ENCODE measurements at regions not wholly inside any gene's neighbourhood (a gene's known extent, or its start where the extent isn't known, plus 50 kb on each side); places are given as distances from the start of the nearest gene placed in this dataset.

DNA sequence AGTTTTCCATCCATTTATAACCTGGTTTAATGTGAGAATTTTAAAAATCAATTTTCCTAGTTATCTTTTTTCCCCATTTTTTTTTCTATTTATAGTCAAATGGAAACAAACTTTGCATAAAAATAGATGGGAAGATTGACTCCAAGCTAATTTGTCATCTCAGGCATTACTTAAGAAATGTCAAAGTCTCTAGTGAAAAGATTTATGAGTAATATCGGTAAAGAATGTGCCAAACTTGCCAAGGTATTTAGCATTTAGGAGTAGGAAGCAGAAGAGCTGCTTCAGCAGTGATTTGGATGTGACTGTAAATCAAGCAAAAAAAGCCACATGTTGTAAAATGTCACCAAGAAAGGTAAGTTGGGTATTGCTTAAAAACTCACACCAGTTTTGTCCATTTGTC is 108.6 kb downstream of the LACC1 start:
- no peak for DNase-seq (ENCODE audit: extremely low read depth, insufficient read length)

DNA sequence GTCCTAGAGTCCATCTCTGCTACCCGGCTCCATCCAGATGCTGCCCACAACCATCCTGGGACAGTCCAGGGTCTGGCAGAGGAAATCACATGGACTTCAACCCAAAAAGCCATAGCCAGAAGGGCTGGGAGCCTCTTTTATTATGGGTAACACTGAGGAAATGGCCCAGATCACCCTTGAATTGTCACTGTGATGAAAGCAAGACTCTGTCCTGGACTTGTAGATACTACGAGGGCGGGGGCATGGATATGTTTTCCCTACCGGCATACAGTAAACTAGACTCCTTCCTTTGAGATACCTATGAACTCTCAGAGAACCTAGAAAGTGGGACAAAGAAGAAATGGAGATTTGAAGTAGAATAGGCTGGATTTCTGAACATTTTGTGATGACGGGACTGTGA is 110.3 kb downstream of the LACC1 start:
- H3K27me3 ChIP-seq (replicated peaks; ENCODE audit: control insufficient read depth, insufficient read depth, low read length): no peaks in the 10 kb centered on the region; the same call in 1 of the 2 replicates
- TF ChIP-seq, protein P1, sequence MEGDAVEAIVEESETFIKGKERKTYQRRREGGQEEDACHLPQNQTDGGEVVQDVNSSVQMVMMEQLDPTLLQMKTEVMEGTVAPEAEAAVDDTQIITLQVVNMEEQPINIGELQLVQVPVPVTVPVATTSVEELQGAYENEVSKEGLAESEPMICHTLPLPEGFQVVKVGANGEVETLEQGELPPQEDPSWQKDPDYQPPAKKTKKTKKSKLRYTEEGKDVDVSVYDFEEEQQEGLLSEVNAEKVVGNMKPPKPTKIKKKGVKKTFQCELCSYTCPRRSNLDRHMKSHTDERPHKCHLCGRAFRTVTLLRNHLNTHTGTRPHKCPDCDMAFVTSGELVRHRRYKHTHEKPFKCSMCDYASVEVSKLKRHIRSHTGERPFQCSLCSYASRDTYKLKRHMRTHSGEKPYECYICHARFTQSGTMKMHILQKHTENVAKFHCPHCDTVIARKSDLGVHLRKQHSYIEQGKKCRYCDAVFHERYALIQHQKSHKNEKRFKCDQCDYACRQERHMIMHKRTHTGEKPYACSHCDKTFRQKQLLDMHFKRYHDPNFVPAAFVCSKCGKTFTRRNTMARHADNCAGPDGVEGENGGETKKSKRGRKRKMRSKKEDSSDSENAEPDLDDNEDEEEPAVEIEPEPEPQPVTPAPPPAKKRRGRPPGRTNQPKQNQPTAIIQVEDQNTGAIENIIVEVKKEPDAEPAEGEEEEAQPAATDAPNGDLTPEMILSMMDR (IDR thresholded peaks at IDR 0.05; ENCODE audit: insufficient read depth, low read length, poor library complexity, severe bottlenecking): no peak
- DNase-seq (ENCODE audit: extremely low read depth, insufficient read length): no peak
- no peaks in the 10 kb centered on the region for H3K36me3 ChIP-seq (ENCODE audit: control insufficient read depth, insufficient read depth, low read length)
- H3K4me3 ChIP-seq (replicated peaks; ENCODE audit: low read depth, low read length): no peak overlapping the region

More for the DNA sequence above, 108.6 kb downstream of the LACC1 start:
- H3K4me3 ChIP-seq (replicated peaks; ENCODE audit: low read depth, low read length): no peak overlapping the region
- TF ChIP-seq, protein P1 (IDR thresholded peaks at IDR 0.05; ENCODE audit: insufficient read depth, low read length, poor library complexity, severe bottlenecking): no peak
- H3K27me3 ChIP-seq (replicated peaks; ENCODE audit: control insufficient read depth, insufficient read depth, low read length): no peaks in the 10 kb centered on the region; the same call in 1 of the 2 replicates
- no peaks in the 10 kb centered on the region for H3K36me3 ChIP-seq (ENCODE audit: control insufficient read depth, insufficient read depth, low read length)

DNA sequence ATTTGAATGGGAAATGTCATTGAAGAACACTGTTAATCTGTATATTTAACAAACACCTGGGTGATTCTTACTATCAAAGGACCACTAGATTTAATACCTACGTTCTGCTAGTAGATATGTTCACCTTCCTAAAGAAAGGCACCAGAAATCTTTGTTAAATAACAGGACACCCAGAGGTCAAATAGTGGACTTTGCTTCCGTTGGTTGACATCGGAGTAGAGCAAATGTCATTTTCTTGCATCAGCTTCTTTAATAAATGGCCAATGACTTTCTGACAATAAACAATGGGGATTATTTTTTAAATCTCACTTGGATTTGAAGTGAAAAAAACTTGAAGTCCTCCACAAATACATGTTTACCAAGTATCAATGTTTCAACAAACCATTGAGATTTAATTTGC is 111.1 kb downstream of the LACC1 start:
- no peaks in the 10 kb centered on the region; the same call in 1 of the 2 replicates for H3K27me3 ChIP-seq (replicated peaks; ENCODE audit: control insufficient read depth, insufficient read depth, low read length)
- no peak overlapping the region for H3K4me3 ChIP-seq (replicated peaks; ENCODE audit: low read depth, low read length)
- DNase-seq (ENCODE audit: extremely low read depth, insufficient read length): no peak
- H3K36me3 ChIP-seq (ENCODE audit: control insufficient read depth, insufficient read depth, low read length): no peaks in the 10 kb centered on the region
- TF ChIP-seq, protein P1 (IDR thresholded peaks at IDR 0.05; ENCODE audit: insufficient read depth, low read length, poor library complexity, severe bottlenecking): no peak

DNA sequence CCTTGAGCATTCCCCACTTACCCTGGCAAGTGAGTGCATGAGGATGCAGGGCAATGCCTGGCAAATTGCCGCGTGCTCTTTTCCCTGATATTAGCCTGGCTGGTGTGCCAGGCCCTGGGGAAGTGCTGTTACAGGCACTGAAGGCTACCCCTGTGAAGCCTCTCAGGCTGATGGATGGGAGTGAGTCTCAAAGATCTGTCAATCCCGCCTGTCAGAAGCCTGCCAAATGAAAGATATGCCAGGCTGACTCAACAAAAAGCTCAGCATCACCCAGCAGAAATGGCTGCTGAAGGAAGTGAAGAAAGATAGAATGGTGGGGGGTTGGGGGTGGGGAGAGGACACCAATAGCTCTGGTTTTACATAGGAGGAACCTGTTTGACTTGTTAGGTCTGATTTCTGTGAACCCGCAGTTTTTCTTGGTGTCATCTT is 112.1 kb downstream of the LACC1 start:
- TF ChIP-seq, protein P1 (IDR thresholded peaks at IDR 0.05; ENCODE audit: insufficient read depth, low read length, poor library complexity, severe bottlenecking): no peak
- no peak for DNase-seq (ENCODE audit: extremely low read depth, insufficient read length)
- Histone ChIP-seq H3K27me3 (replicated peaks; ENCODE audit: control insufficient read depth, insufficient read depth, low read length) (no peaks in the 10 kb centered on the region; the same call in 1 of the 2 replicates), H3K36me3 (ENCODE audit: control insufficient read depth, insufficient read depth, low read length) (no peaks in the 10 kb centered on the region), H3K4me3 (replicated peaks; ENCODE audit: low read depth, low read length) (no peak overlapping the region)

DNA sequence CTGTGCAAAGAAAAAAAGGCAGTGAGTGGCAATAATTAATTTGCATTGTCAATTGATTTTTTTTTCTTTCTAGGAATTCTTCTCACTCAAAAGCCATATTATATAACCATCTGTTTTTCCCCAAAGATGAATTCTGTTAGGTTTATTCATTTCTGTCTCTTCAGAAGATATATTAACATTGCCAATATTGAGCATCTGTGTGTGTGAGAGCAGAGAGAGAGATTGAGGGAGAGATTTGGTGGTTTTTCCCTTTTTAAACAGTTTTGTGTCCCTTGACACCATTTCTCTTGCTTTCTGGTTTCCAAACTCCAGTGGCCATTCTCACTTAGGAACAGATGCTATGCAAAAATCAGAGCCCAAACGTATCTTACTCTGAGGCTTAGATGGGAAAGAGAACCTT is 112.5 kb downstream of the LACC1 start:
- H3K4me3 ChIP-seq (replicated peaks; ENCODE audit: low read depth, low read length): no peak overlapping the region
- no peaks in the 10 kb centered on the region for H3K36me3 ChIP-seq (ENCODE audit: control insufficient read depth, insufficient read depth, low read length)
- no peak for DNase-seq (ENCODE audit: extremely low read depth, insufficient read length)
- TF ChIP-seq, protein P1 (IDR thresholded peaks at IDR 0.05; ENCODE audit: insufficient read depth, low read length, poor library complexity, severe bottlenecking): no peak
- no peaks in the 10 kb centered on the region; the same call in 1 of the 2 replicates for H3K27me3 ChIP-seq (replicated peaks; ENCODE audit: control insufficient read depth, insufficient read depth, low read length)

Data from GM06990 (cell line).